ENCODE measurements at regions not wholly inside any gene's neighbourhood (a gene's known extent, or its start where the extent isn't known, plus 50 kb on each side); places are given as distances from the start of the nearest gene placed in this dataset.

- Mint-ChIP-seq H3K36me3 (no peaks in the 10 kb centered on the region), H3K4me1 (no peaks in the 10 kb centered on the region), H3K27ac (no peak overlapping the region), H3K27me3 (no peaks in the 10 kb centered on the region), H3K9me3 (peaks cover 4% of the 10 kb centered on the region), H3K4me3 (no peak overlapping the region)
- no peak for DNase-seq
Measured at GRCh38 chr5:4254736-4255135, 659.1 kb downstream of the IRX1 start.

GRCh38 chr5:4255441-4255840, 659.8 kb downstream of the IRX1 start:
- H3K36me3 Mint-ChIP-seq, result no peaks in the 10 kb centered on the region
- H3K4me1 Mint-ChIP-seq, result no peaks in the 10 kb centered on the region
- H3K4me3 Mint-ChIP-seq, result no peak overlapping the region
- H3K27ac Mint-ChIP-seq, result no peak overlapping the region
- no peaks in the 10 kb centered on the region for H3K27me3 Mint-ChIP-seq
- DNase-seq, result no peak
- peaks cover 4% of the 10 kb centered on the region for H3K9me3 Mint-ChIP-seq

GRCh38 chr5:4258170-4258569, 662.5 kb downstream of the IRX1 start:
- no peaks in the 10 kb centered on the region for H3K27me3 Mint-ChIP-seq
- DNase-seq, result no peak
- H3K4me1 Mint-ChIP-seq, result no peaks in the 10 kb centered on the region
- no peak overlapping the region for H3K4me3 Mint-ChIP-seq
- no peak overlapping the region for H3K27ac Mint-ChIP-seq
- H3K36me3 Mint-ChIP-seq, result no peaks in the 10 kb centered on the region
- H3K9me3 Mint-ChIP-seq, result peaks cover 2% of the 10 kb centered on the region

GRCh38 chr5:4271193-4271592, 675.6 kb downstream of the IRX1 start:
- Mint-ChIP-seq H3K4me3 (no peak overlapping the region), H3K27ac (no peak overlapping the region), H3K27me3 (no peaks in the 10 kb centered on the region)

GRCh38 chr5:4275232-4275631, 679.6 kb downstream of the IRX1 start:
- DNase-seq, result no peak
- Mint-ChIP-seq H3K9me3 (peaks cover 14% of the 10 kb centered on the region), H3K4me3 (no peak overlapping the region), H3K27ac (no peak overlapping the region), H3K4me1 (no peaks in the 10 kb centered on the region), H3K36me3 (no peaks in the 10 kb centered on the region), H3K27me3 (no peaks in the 10 kb centered on the region)

More at GRCh38 chr5:4271193-4271592, 675.6 kb downstream of the IRX1 start:
- Mint-ChIP-seq H3K36me3 (no peaks in the 10 kb centered on the region), H3K9me3 (peaks cover 16% of the 10 kb centered on the region), H3K4me1 (no peaks in the 10 kb centered on the region)
- no peak for DNase-seq

- H3K27ac Mint-ChIP-seq, result no peak overlapping the region
- no peaks in the 10 kb centered on the region for H3K4me1 Mint-ChIP-seq
- no peaks in the 10 kb centered on the region for H3K27me3 Mint-ChIP-seq
- H3K4me3 Mint-ChIP-seq, result no peak overlapping the region
- no peak for DNase-seq
- no peaks in the 10 kb centered on the region for H3K36me3 Mint-ChIP-seq
- H3K9me3 Mint-ChIP-seq, result no peaks in the 10 kb centered on the region
Measured at GRCh38 chr5:4294878-4295277, 699.2 kb downstream of the IRX1 start.

GRCh38 chr5:4295663-4296339, 700.2 kb downstream of the IRX1 start:
- Mint-ChIP-seq H3K27ac (no peak overlapping the region), H3K27me3 (no peaks in the 10 kb centered on the region), H3K4me3 (no peak overlapping the region), H3K4me1 (no peaks in the 10 kb centered on the region), H3K9me3 (no peaks in the 10 kb centered on the region), H3K36me3 (no peaks in the 10 kb centered on the region)
- DNase-seq, result no peak

GRCh38 chr5:4306057-4306456, 710.4 kb downstream of the IRX1 start:
- DNase-seq, result no peak
- Mint-ChIP-seq H3K4me1 (no peaks in the 10 kb centered on the region), H3K4me3 (no peak overlapping the region), H3K27me3 (no peaks in the 10 kb centered on the region), H3K27ac (no peak overlapping the region), H3K36me3 (no peaks in the 10 kb centered on the region), H3K9me3 (peaks cover 1% of the 10 kb centered on the region)

- Mint-ChIP-seq H3K27ac (no peak overlapping the region), H3K9me3 (peaks cover 3% of the 10 kb centered on the region), H3K36me3 (no peaks in the 10 kb centered on the region), H3K4me1 (no peaks in the 10 kb centered on the region), H3K4me3 (no peak overlapping the region), H3K27me3 (no peaks in the 10 kb centered on the region)
- no peak for DNase-seq
Measured at GRCh38 chr5:4309026-4309425, 713.4 kb downstream of the IRX1 start.

- no peak overlapping the region for H3K27ac Mint-ChIP-seq
- no peaks in the 10 kb centered on the region for H3K4me1 Mint-ChIP-seq
- no peak for DNase-seq
- H3K27me3 Mint-ChIP-seq, result no peaks in the 10 kb centered on the region
- peaks cover 1% of the 10 kb centered on the region for H3K9me3 Mint-ChIP-seq
- no peak overlapping the region for H3K4me3 Mint-ChIP-seq
- H3K36me3 Mint-ChIP-seq, result no peaks in the 10 kb centered on the region
Measured at GRCh38 chr5:4313138-4313537, 717.5 kb downstream of the IRX1 start.

GRCh38 chr5:4319478-4320128, 724.0 kb downstream of the IRX1 start:
- no peaks in the 10 kb centered on the region for H3K36me3 Mint-ChIP-seq
- no peak for DNase-seq
- no peak overlapping the region for H3K4me3 Mint-ChIP-seq
- no peaks in the 10 kb centered on the region for H3K27me3 Mint-ChIP-seq
- no peaks in the 10 kb centered on the region for H3K4me1 Mint-ChIP-seq
- peaks cover 13% of the 10 kb centered on the region for H3K9me3 Mint-ChIP-seq
- H3K27ac Mint-ChIP-seq, result no peak overlapping the region

GRCh38 chr5:4330327-4330726, 734.7 kb downstream of the IRX1 start:
- Mint-ChIP-seq H3K4me3 (no peak overlapping the region), H3K9me3 (no peaks in the 10 kb centered on the region), H3K4me1 (no peaks in the 10 kb centered on the region), H3K27ac (no peak overlapping the region), H3K27me3 (no peaks in the 10 kb centered on the region), H3K36me3 (no peaks in the 10 kb centered on the region)
- DNase-seq, result no peak

GRCh38 chr5:4335078-4335477, 739.4 kb downstream of the IRX1 start:
- H3K9me3 Mint-ChIP-seq, result no peaks in the 10 kb centered on the region
- no peaks in the 10 kb centered on the region for H3K4me1 Mint-ChIP-seq
- no peak overlapping the region for H3K27ac Mint-ChIP-seq
- H3K36me3 Mint-ChIP-seq, result no peaks in the 10 kb centered on the region
- no peak for DNase-seq
- H3K4me3 Mint-ChIP-seq, result no peak overlapping the region
- no peaks in the 10 kb centered on the region for H3K27me3 Mint-ChIP-seq

GRCh38 chr5:4337519-4337918, 741.9 kb downstream of the IRX1 start:
- Mint-ChIP-seq H3K9me3 (no peaks in the 10 kb centered on the region), H3K27me3 (no peaks in the 10 kb centered on the region), H3K4me1 (no peaks in the 10 kb centered on the region), H3K36me3 (no peaks in the 10 kb centered on the region), H3K27ac (no peak overlapping the region), H3K4me3 (no peak overlapping the region)
- DNase-seq, result no peak

GRCh38 chr5:4339949-4340348, 744.3 kb downstream of the IRX1 start:
- Mint-ChIP-seq H3K27ac (no peak overlapping the region), H3K36me3 (no peaks in the 10 kb centered on the region), H3K9me3 (no peaks in the 10 kb centered on the region), H3K27me3 (no peaks in the 10 kb centered on the region), H3K4me1 (no peaks in the 10 kb centered on the region), H3K4me3 (no peak overlapping the region)
- no peak for DNase-seq

- no peaks in the 10 kb centered on the region for H3K4me1 Mint-ChIP-seq
- H3K9me3 Mint-ChIP-seq, result peaks cover 2% of the 10 kb centered on the region
- no peaks in the 10 kb centered on the region for H3K36me3 Mint-ChIP-seq
- DNase-seq, result no peak
- H3K4me3 Mint-ChIP-seq, result no peak overlapping the region
- H3K27ac Mint-ChIP-seq, result no peak overlapping the region
- no peaks in the 10 kb centered on the region for H3K27me3 Mint-ChIP-seq
Measured at GRCh38 chr5:4345850-4346249, 750.2 kb downstream of the IRX1 start.
